CD4-positive, CD25-positive, alpha-beta regulatory T cell (primary cell): ENCODE measurements at regions not wholly inside any gene's neighbourhood (a gene's known extent, or its start where the extent isn't known, plus 50 kb on each side); places are given as distances from the start of the nearest gene placed in this dataset.

ENCODE experiments used
- ATAC-seq, 2 donors: fragments of 150-1000 bp; cut with Tn5 transposase; one replicate each; pipeline ENCODE4 v1.10.0; 2021; ENCODE audit warnings: low read depth in 2 of 2, moderate number of reproducible peaks in 2 of 2, moderate library complexity in 1 of 2
- DNase-seq, 3 donors: peaks; one replicate each; pipeline versions ENCODE4 v3.0.0 to v3.0.0-alpha.2; 2012 to 2022; ENCODE audit warnings: mixed read lengths in 1 of 3
- H3K27ac ChIP-seq: one replicate; pipeline ENCODE4 v1.7.0; 2013; ENCODE audit warnings: mild to moderate bottlenecking, low read length; ENCODE audit not compliant: insufficient read depth, poor library complexity, severe bottlenecking
- H3K27me3 ChIP-seq: one replicate; pipeline ENCODE4 v1.7.0; 2013; ENCODE audit warnings: low read length; ENCODE audit not compliant: control insufficient read depth, insufficient read depth
- H3K36me3 ChIP-seq: one replicate; pipeline ENCODE4 v1.7.0; 2013; ENCODE audit warnings: mild to moderate bottlenecking, low read length, moderate library complexity; ENCODE audit not compliant: control insufficient read depth, insufficient read depth
- H3K4me1 ChIP-seq: 2 replicates; pipeline ENCODE4 v1.7.0; 2013; ENCODE audit warnings: mild to moderate bottlenecking, low read length; ENCODE audit not compliant: insufficient read depth, control insufficient read depth, poor library complexity, severe bottlenecking
- H3K4me3 ChIP-seq: one replicate; pipeline ENCODE4 v1.7.0; 2013; ENCODE audit warnings: low read depth, mild to moderate bottlenecking, low read length, moderate library complexity
- H3K9me3 ChIP-seq, 2 experiments: 1 replicate in 1 of 2; 2 replicates in 1 of 2; pipeline ENCODE4 v1.7.0; 2013; ENCODE audit warnings: low read length in 2 of 2, mild to moderate bottlenecking in 1 of 2, moderate library complexity in 1 of 2; ENCODE audit not compliant: control insufficient read depth in 2 of 2
- H3K27ac Mint-ChIP-seq, 3 donors: one replicate each; pipeline ENCODE4 v1.8.0; 2020 to 2022; ENCODE audit warnings: mild to moderate bottlenecking in 3 of 3, mixed read lengths in 3 of 3, moderate library complexity in 2 of 3
- H3K27me3 Mint-ChIP-seq: one replicate; pipeline ENCODE4 v1.8.0; 2022; ENCODE audit warnings: mild to moderate bottlenecking, mixed read lengths
- H3K36me3 Mint-ChIP-seq: one replicate; pipeline ENCODE4 v1.8.0; 2020; ENCODE audit warnings: mixed read lengths
- H3K4me1 Mint-ChIP-seq, 4 donors: one replicate each; pipeline ENCODE4 v1.8.0; 2020 to 2022; ENCODE audit warnings: mixed read lengths in 4 of 4, mild to moderate bottlenecking in 1 of 4
- H3K4me3 Mint-ChIP-seq, 4 donors: one replicate each; pipeline ENCODE4 v1.8.0; 2020 to 2022; ENCODE audit warnings: mild to moderate bottlenecking in 4 of 4, mixed read lengths in 4 of 4, moderate library complexity in 3 of 4
- H3K9me3 Mint-ChIP-seq, 7 donors: one replicate each; pipeline ENCODE4 v1.8.0; 2020 to 2022; ENCODE audit warnings: mixed read lengths in 7 of 7, mild to moderate bottlenecking in 3 of 7, moderate library complexity in 2 of 7

- Mint-ChIP-seq H3K4me3 (no peak overlapping the region), H3K27ac (no peak overlapping the region), H3K4me1 (no peaks in the 10 kb centered on the region), H3K27me3 (peaks cover 10% of the 10 kb centered on the region), H3K36me3 (no peaks in the 10 kb centered on the region), H3K9me3 (peaks cover 0 to 2% (median 0%) of the 10 kb centered on the region in 7 donors)
- DNase-seq (no peak), ATAC-seq (no peak)
- H3K27me3 ChIP-seq = no peaks in the 10 kb centered on the region
- H3K36me3 ChIP-seq = no peaks in the 10 kb centered on the region
- H3K27ac ChIP-seq = no peak overlapping the region
- no peak overlapping the region for H3K4me3 ChIP-seq
- no peaks in the 10 kb centered on the region for H3K4me1 ChIP-seq
- H3K9me3 ChIP-seq = no peaks in the 10 kb centered on the region
These were observed 629.6 kb upstream of the MGMT start for GRCh38 chr10:128837478-128837877.

- Mint-ChIP-seq H3K9me3 (peaks cover 0 to 2% (median 0%) of the 10 kb centered on the region in 7 donors), H3K36me3 (no peaks in the 10 kb centered on the region), H3K4me1 (no peaks in the 10 kb centered on the region), H3K27me3 (peaks cover 10% of the 10 kb centered on the region), H3K27ac (no peak overlapping the region), H3K4me3 (no peak overlapping the region)
- no peak overlapping the region for H3K4me3 ChIP-seq
- H3K4me1 ChIP-seq = no peaks in the 10 kb centered on the region
- H3K9me3 ChIP-seq = no peaks in the 10 kb centered on the region
- ATAC-seq (no peak), DNase-seq (no peak)
- no peaks in the 10 kb centered on the region for H3K36me3 ChIP-seq
- H3K27me3 ChIP-seq = no peaks in the 10 kb centered on the region
- no peak overlapping the region for H3K27ac ChIP-seq
These were observed 627.9 kb upstream of the MGMT start for GRCh38 chr10:128839134-128839533.

GRCh38 chr10:128839701-128840100 lies 627.3 kb upstream of the MGMT start:
- H3K9me3 Mint-ChIP-seq = peaks cover 0 to 2% (median 0%) of the 10 kb centered on the region in 7 donors
- no peak overlapping the region for H3K4me3 Mint-ChIP-seq
- Histone ChIP-seq H3K4me3 (no peak overlapping the region), H3K27ac (no peak overlapping the region), H3K27me3 (no peaks in the 10 kb centered on the region), H3K36me3 (no peaks in the 10 kb centered on the region), H3K4me1 (no peaks in the 10 kb centered on the region), H3K9me3 (no peaks in the 10 kb centered on the region)
- peaks cover 10% of the 10 kb centered on the region for H3K27me3 Mint-ChIP-seq
- H3K36me3 Mint-ChIP-seq = no peaks in the 10 kb centered on the region
- H3K4me1 Mint-ChIP-seq = no peaks in the 10 kb centered on the region
- no peak overlapping the region for H3K27ac Mint-ChIP-seq
- DNase-seq (no peak), ATAC-seq (no peak)

GRCh38 chr10:128843972-128844371 lies 623.1 kb upstream of the MGMT start:
- H3K4me1 Mint-ChIP-seq = no peaks in the 10 kb centered on the region
- no peak for DNase-seq
- H3K36me3 ChIP-seq = no peaks in the 10 kb centered on the region
- no peak overlapping the region for H3K27ac Mint-ChIP-seq
- H3K27me3 ChIP-seq = peaks cover 2% of the 10 kb centered on the region
- no peak for ATAC-seq
- peaks cover 6% of the 10 kb centered on the region for H3K27me3 Mint-ChIP-seq
- no peak overlapping the region for H3K4me3 Mint-ChIP-seq
- H3K36me3 Mint-ChIP-seq = no peaks in the 10 kb centered on the region
- H3K27ac ChIP-seq = no peak overlapping the region
- no peak overlapping the region for H3K4me3 ChIP-seq
- no peaks in the 10 kb centered on the region for H3K9me3 Mint-ChIP-seq
- H3K9me3 ChIP-seq = no peaks in the 10 kb centered on the region
- H3K4me1 ChIP-seq = no peaks in the 10 kb centered on the region

- peaks cover 4% of the 10 kb centered on the region for H3K27me3 Mint-ChIP-seq
- ATAC-seq = no peak
- no peaks in the 10 kb centered on the region for H3K9me3 ChIP-seq
- no peak overlapping the region for H3K4me3 Mint-ChIP-seq
- DNase-seq = no peak
- H3K4me1 ChIP-seq = no peaks in the 10 kb centered on the region
- no peaks in the 10 kb centered on the region for H3K36me3 ChIP-seq
- no peaks in the 10 kb centered on the region for H3K9me3 Mint-ChIP-seq
- H3K27me3 ChIP-seq = peaks cover 2% of the 10 kb centered on the region
- no peak overlapping the region for H3K27ac ChIP-seq
- H3K4me1 Mint-ChIP-seq = no peaks in the 10 kb centered on the region
- H3K36me3 Mint-ChIP-seq = no peaks in the 10 kb centered on the region
- H3K4me3 ChIP-seq = no peak overlapping the region
- no peak overlapping the region for H3K27ac Mint-ChIP-seq
These were observed 620.1 kb upstream of the MGMT start for GRCh38 chr10:128846927-128847326.

- peaks cover 2% of the 10 kb centered on the region for H3K27me3 ChIP-seq
- DNase-seq (no peak), ATAC-seq (no peak)
- H3K36me3 ChIP-seq = no peaks in the 10 kb centered on the region
- H3K9me3 Mint-ChIP-seq = peaks cover 0 to 1% (median 0%) of the 10 kb centered on the region in 7 donors
- no peaks in the 10 kb centered on the region for H3K9me3 ChIP-seq
- H3K4me1 ChIP-seq = no peaks in the 10 kb centered on the region
- H3K4me1 Mint-ChIP-seq = no peaks in the 10 kb centered on the region
- H3K4me3 Mint-ChIP-seq = no peak overlapping the region
- H3K36me3 Mint-ChIP-seq = no peaks in the 10 kb centered on the region
- no peak overlapping the region for H3K27ac ChIP-seq
- no peak overlapping the region for H3K27ac Mint-ChIP-seq
- H3K27me3 Mint-ChIP-seq = peaks cover 4% of the 10 kb centered on the region
- no peak overlapping the region for H3K4me3 ChIP-seq
These were observed 618.2 kb upstream of the MGMT start for GRCh38 chr10:128848810-128849209.

- Histone ChIP-seq H3K27ac (no peak overlapping the region), H3K9me3 (no peaks in the 10 kb centered on the region), H3K27me3 (peaks cover 2% of the 10 kb centered on the region), H3K4me3 (no peak overlapping the region), H3K36me3 (no peaks in the 10 kb centered on the region), H3K4me1 (no peaks in the 10 kb centered on the region)
- H3K4me1 Mint-ChIP-seq = no peaks in the 10 kb centered on the region
- H3K27me3 Mint-ChIP-seq = peaks cover 4% of the 10 kb centered on the region
- no peak overlapping the region for H3K27ac Mint-ChIP-seq
- no peaks in the 10 kb centered on the region for H3K36me3 Mint-ChIP-seq
- H3K9me3 Mint-ChIP-seq = peaks cover 0 to 1% (median 0%) of the 10 kb centered on the region in 7 donors
- ATAC-seq (no peak), DNase-seq (no peak)
- no peak overlapping the region for H3K4me3 Mint-ChIP-seq
These were observed 616.4 kb upstream of the MGMT start for GRCh38 chr10:128850647-128851046.

GRCh38 chr10:128851281-128851680 lies 615.8 kb upstream of the MGMT start:
- DNase-seq (no peak), ATAC-seq (no peak)
- H3K27ac ChIP-seq = no peak overlapping the region

More at GRCh38 chr10:128851281-128851680, 615.8 kb upstream of the MGMT start:
- Mint-ChIP-seq H3K4me3 (no peak overlapping the region), H3K27ac (no peak overlapping the region), H3K4me1 (no peaks in the 10 kb centered on the region), H3K9me3 (peaks cover 0 to 1% (median 0%) of the 10 kb centered on the region in 7 donors), H3K36me3 (no peaks in the 10 kb centered on the region), H3K27me3 (peaks cover 4% of the 10 kb centered on the region)
- no peaks in the 10 kb centered on the region for H3K36me3 ChIP-seq
- H3K4me1 ChIP-seq = no peaks in the 10 kb centered on the region
- H3K27me3 ChIP-seq = peaks cover 2% of the 10 kb centered on the region
- no peak overlapping the region for H3K4me3 ChIP-seq
- no peaks in the 10 kb centered on the region for H3K9me3 ChIP-seq
